IPS-18c (cell line): ENCODE measurements at regions not wholly inside any gene's neighbourhood (a gene's known extent, or its start where the extent isn't known, plus 50 kb on each side); places are given as distances from the start of the nearest gene placed in this dataset.

Experiments
- H3K4me3 ChIP-seq: 2 replicates; pipeline ENCODE4 v1.7.0; 2013; ENCODE audit warnings: low read depth, mild to moderate bottlenecking, low read length, moderate library complexity; ENCODE audit not compliant: insufficient read depth
- H3K9me3 ChIP-seq: one replicate; pipeline ENCODE4 v1.6.1; 2013; ENCODE audit warnings: mild to moderate bottlenecking, low read length, moderate library complexity; ENCODE audit not compliant: control insufficient read depth, insufficient read depth

GRCh38 chr16:79347277-79347676 is 253.3 kb downstream of the MAF start:
- Histone ChIP-seq H3K4me3 (no peak overlapping the region), H3K9me3 (no peaks in the 10 kb centered on the region)

GRCh38 chr16:79339863-79340262 is 260.7 kb downstream of the MAF start:
- no peak overlapping the region for H3K4me3 ChIP-seq
- H3K9me3 ChIP-seq = no peaks in the 10 kb centered on the region

GRCh38 chr16:79337906-79338305 is 262.6 kb downstream of the MAF start:
- Histone ChIP-seq H3K4me3 (no peak overlapping the region), H3K9me3 (no peaks in the 10 kb centered on the region)

- H3K4me3 ChIP-seq = no peak overlapping the region
- H3K9me3 ChIP-seq = no peaks in the 10 kb centered on the region
These were observed 263.9 kb downstream of the MAF start for GRCh38 chr16:79336437-79337229.

- Histone ChIP-seq H3K4me3 (no peak overlapping the region), H3K9me3 (no peaks in the 10 kb centered on the region)
These were observed 266.4 kb downstream of the MAF start for GRCh38 chr16:79334127-79334526.

GRCh38 chr16:79331066-79331465 is 269.5 kb downstream of the MAF start:
- no peaks in the 10 kb centered on the region for H3K9me3 ChIP-seq
- no peak overlapping the region for H3K4me3 ChIP-seq

GRCh38 chr16:79329967-79330366 is 270.6 kb downstream of the MAF start:
- no peak overlapping the region for H3K4me3 ChIP-seq
- H3K9me3 ChIP-seq = no peaks in the 10 kb centered on the region

- Histone ChIP-seq H3K9me3 (no peaks in the 10 kb centered on the region), H3K4me3 (no peak overlapping the region)
These were observed 271.4 kb downstream of the MAF start for GRCh38 chr16:79329166-79329521.

- H3K4me3 ChIP-seq = no peak overlapping the region
- H3K9me3 ChIP-seq = no peaks in the 10 kb centered on the region
These were observed 272.0 kb downstream of the MAF start for GRCh38 chr16:79328402-79329165.

- H3K4me3 ChIP-seq = no peak overlapping the region
- H3K9me3 ChIP-seq = no peaks in the 10 kb centered on the region
These were observed 272.7 kb downstream of the MAF start for GRCh38 chr16:79327836-79328235.

- Histone ChIP-seq H3K9me3 (no peaks in the 10 kb centered on the region), H3K4me3 (no peak overlapping the region; the same call in 1 of the 2 replicates)
These were observed 274.0 kb downstream of the MAF start for GRCh38 chr16:79326549-79326948.

GRCh38 chr16:79325226-79325945 is 275.2 kb downstream of the MAF start:
- no peak overlapping the region for H3K4me3 ChIP-seq
- H3K9me3 ChIP-seq = peaks cover 3% of the 10 kb centered on the region

GRCh38 chr16:79320956-79321355 is 279.6 kb downstream of the MAF start:
- Histone ChIP-seq H3K9me3 (peaks cover 3% of the 10 kb centered on the region), H3K4me3 (no peak overlapping the region)

GRCh38 chr16:79318143-79318899 is 282.2 kb downstream of the MAF start:
- H3K9me3 ChIP-seq = peaks cover 3% of the 10 kb centered on the region
- H3K4me3 ChIP-seq = no peak overlapping the region; the same call in 1 of the 2 replicates

GRCh38 chr16:79317521-79317920 is 283.0 kb downstream of the MAF start:
- no peak overlapping the region; the same call in 1 of the 2 replicates for H3K4me3 ChIP-seq
- H3K9me3 ChIP-seq = peaks cover 3% of the 10 kb centered on the region

- Histone ChIP-seq H3K4me3 (no peak overlapping the region), H3K9me3 (peaks cover 3% of the 10 kb centered on the region)
These were observed 283.5 kb downstream of the MAF start for GRCh38 chr16:79317026-79317425.

GRCh38 chr16:79316004-79316458 is 284.5 kb downstream of the MAF start:
- Histone ChIP-seq H3K9me3 (peaks cover 3% of the 10 kb centered on the region), H3K4me3 (no peak overlapping the region)
